Heart right ventricle (tissue), 16 donors: ENCODE measurements at regions not wholly inside any gene's neighbourhood (a gene's known extent, or its start where the extent isn't known, plus 50 kb on each side); places are given as distances from the start of the nearest gene placed in this dataset.

Experiments used
- ATAC-seq, 8 donors: fragments of 200-7000 bp; cut with Tn5 transposase; one replicate each; pipeline ENCODE4 v1.9.1; 2020; ENCODE audit warnings: mild to moderate bottlenecking in 8 of 8, moderate library complexity in 8 of 8, moderate number of reproducible peaks in 1 of 8
- DNase-seq, 2 donors: peaks; one replicate each; pipeline ENCODE4 v3.0.0-alpha.2; 2020
- H3K27ac ChIP-seq, 10 donors: fragments of 200-600 bp; sonication (generic) in 2 of 10; one replicate each; pipeline versions ENCODE4 v1.5.0 to v1.8.0; 2020 to 2022; ENCODE audit warnings: mild to moderate bottlenecking in 3 of 10
- H3K27me3 ChIP-seq, 7 donors: fragments of 200-600 bp; one replicate each; pipeline ENCODE4 v1.8.0; 2021 to 2022; ENCODE audit warnings: mild to moderate bottlenecking in 2 of 7
- H3K36me3 ChIP-seq, 9 donors: fragments of 200-600 bp; sonication (generic) in 1 of 9; one replicate each; pipeline versions ENCODE4 v1.5.0 to v1.8.0; 2020 to 2022; ENCODE audit warnings: mild to moderate bottlenecking in 2 of 9
- H3K4me1 ChIP-seq, 9 donors: fragments of 200-600 bp; sonication (generic) in 1 of 9; one replicate each; pipeline versions ENCODE4 v1.5.0 to v1.8.0; 2020 to 2022; ENCODE audit warnings: mild to moderate bottlenecking in 4 of 9
- H3K4me3 ChIP-seq, 10 donors: fragments of 200-600 bp; sonication (generic) in 2 of 10; one replicate each; pipeline versions ENCODE4 v1.5.0 to v1.8.0; 2020 to 2022; ENCODE audit warnings: mild to moderate bottlenecking in 7 of 10, moderate library complexity in 2 of 10
- H3K9me3 ChIP-seq, 11 donors: fragments of 200-600 bp in 10 of 11; sonication (generic) in 2 of 11; one replicate each; pipeline versions ENCODE4 v1.5.0 to v1.8.0; 2013 to 2022; ENCODE audit warnings: mild to moderate bottlenecking in 2 of 11, control low read depth in 1 of 11, moderate library complexity in 1 of 11
- CTCF ChIP-seq, 9 donors: fragments of 200-600 bp; sonication (generic) in 2 of 9; IDR thresholded peaks; one replicate each; pipeline versions ENCODE4 v1.5.0 to v1.8.0; 2021 to 2022; ENCODE audit warnings: antibody characterized with exemption in 9 of 9, mild to moderate bottlenecking in 5 of 9, moderate library complexity in 1 of 9
- WGBS, 2 donors: extraction: QIAGEN DNeasy Blood & Tissue Kit; methylation state at CpG; one replicate each; pipeline ENCODE4 v1.1.7; 2013; ENCODE audit warnings: inconsistent platforms in 1 of 2; 5-methylcytosine and 5-hydroxymethylcytosine counted together
- intact Hi-C, 10 donors: fragments of 100-400 bp; cut with DNase I; formaldehyde crosslinking; loops; one replicate each; pipeline versions ENCODE4 v1.11.1 to v1.14.2; 2022
- donor health status: Arrhythmogenic right ventricular cardiomyopathy.
- donor health status: ischemic (EF 13 %, LVEDD 7.1; RV severe dilation, severe dysfunction).
- donor health status: healthy with polysubstance abuse.
- donor health status: DM: no; HTN: yes; CAD: no.
- donor health status: DM: no; HTN: no; CAD: no.
- donor health status: ischemic (EF 25% LVEDD 6.9; RV normal size, moderate dysfunction).
- donor health status: ischemic (EF 25% LVEDD 5.7; RV mildly dilated, moderate dysfunction).
- donor health status: healthy.
- donor health status: DM: yes; HTN: yes; CAD: no.
- donor health status: Ischemic cardiomyopathy.
- donor health status: ischemic (EF 35%, LVEDD 5.7; RV mildly dilated, moderate dysfunction).
- donor health status: nonischemic (EF 11% LVEDD 7.7; RV severe dilation, severe dysfunction).
- donor health status: DM: yes; HTN: yes; CAD: no.
- donor health status: PGD.
- donor health status: ischemic (EF 29% LVEDD 5.4; RV normal size, mild dysfunction).
- donor health status: nonischemic (EF 23%, LVEDD 6.1; RV moderate dilation, normal function).

GRCh38 chr20:47968541-47969310 is 183.4 kb upstream of the SULF2 start:
- WGBS, 2 donors = 90 to 93% methylated on average over 31 of the region's 31 CpGs

GRCh38 chr20:47964149-47964548 is 178.9 kb upstream of the SULF2 start:
- WGBS, 2 donors = 84 to 90% methylated on average over 5 of the region's 5 CpGs
- no peak for DNase-seq
- Histone ChIP-seq H3K27me3 (peaks cover 0 to 12% (median 0%) of the 10 kb centered on the region in 7 donors), H3K27ac (no peak overlapping the region), H3K36me3 (no peaks in the 10 kb centered on the region), H3K9me3 (no peaks in the 10 kb centered on the region), H3K4me1 (no peaks in the 10 kb centered on the region), H3K4me3 (no peak overlapping the region)
- intact Hi-C loops = no loop called here
- no peak for TF ChIP-seq CTCF (IDR thresholded peaks at IDR 0.05)
- no peak for ATAC-seq

More at GRCh38 chr20:47968541-47969310, 183.4 kb upstream of the SULF2 start:
- Histone ChIP-seq H3K4me1 (peaks cover 0 to 20% (median 10%) of the 10 kb centered on the region in 9 donors), H3K36me3 (no peaks in the 10 kb centered on the region), H3K9me3 (no peaks in the 10 kb centered on the region), H3K27me3 (peaks cover 0 to 17% (median 7%) of the 10 kb centered on the region in 7 donors), H3K4me3 (no peak overlapping the region), H3K27ac (no peak overlapping the region)
- TF ChIP-seq CTCF (IDR thresholded peaks at IDR 0.05) = no peak
- no peak for ATAC-seq
- DNase-seq = no peak
- intact Hi-C loops = no loop called here

GRCh38 chr20:47963022-47963421 is 177.7 kb upstream of the SULF2 start:
- 50 to 63% methylated on average over 8 of the region's 8 CpGs for WGBS, 2 donors

More at GRCh38 chr20:47963022-47963421, 177.7 kb upstream of the SULF2 start:
- Histone ChIP-seq H3K27me3 (peaks cover 0 to 12% (median 0%) of the 10 kb centered on the region in 7 donors), H3K36me3 (no peaks in the 10 kb centered on the region), H3K27ac (no peak overlapping the region), H3K9me3 (no peaks in the 10 kb centered on the region), H3K4me1 (peaks cover 0 to 7% (median 0%) of the 10 kb centered on the region in 9 donors), H3K4me3 (no peak overlapping the region)
- no peak for TF ChIP-seq CTCF (IDR thresholded peaks at IDR 0.05)
- ATAC-seq = no peak
- intact Hi-C loops = no loop called here
- DNase-seq = no peak
